Ammon's horn (tissue), 1 donor: ENCODE measurements at regions not wholly inside any gene's neighbourhood (a gene's known extent, or its start where the extent isn't known, plus 50 kb on each side); places are given as distances from the start of the nearest gene placed in this dataset.
"Not testable (repeated sequence)": the region's sequence is repeated elsewhere in the genome, so short reads cannot be mapped to it uniquely, and the experiment has no call there.

ENCODE experiments used
- DNase-seq: peaks from one replicate; pipeline ENCODE4 v3.0.0-alpha.2; 2016; ENCODE audit warnings: low spot score

DNA sequence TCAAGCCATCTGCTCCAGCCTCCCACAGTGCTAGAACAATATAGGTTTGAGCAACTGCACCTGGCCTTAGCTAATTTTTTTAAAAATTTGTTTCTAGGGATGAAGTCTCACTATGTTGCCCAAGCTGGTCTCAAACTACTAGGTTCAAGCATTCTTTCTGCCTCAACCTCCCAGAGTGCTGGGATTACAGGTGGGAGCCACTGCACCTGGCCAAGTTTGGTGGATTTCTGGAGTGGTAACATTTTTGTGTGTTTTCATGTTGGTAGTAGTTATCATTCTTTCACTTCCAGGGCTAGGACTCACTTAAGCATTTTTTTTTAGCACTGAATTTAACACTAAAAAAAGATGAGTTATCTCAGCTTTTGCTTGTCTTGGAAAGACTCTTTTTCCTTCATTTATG lies 328.0 kb upstream of the RGS6 start:
- DNase-seq = no peak

DNA sequence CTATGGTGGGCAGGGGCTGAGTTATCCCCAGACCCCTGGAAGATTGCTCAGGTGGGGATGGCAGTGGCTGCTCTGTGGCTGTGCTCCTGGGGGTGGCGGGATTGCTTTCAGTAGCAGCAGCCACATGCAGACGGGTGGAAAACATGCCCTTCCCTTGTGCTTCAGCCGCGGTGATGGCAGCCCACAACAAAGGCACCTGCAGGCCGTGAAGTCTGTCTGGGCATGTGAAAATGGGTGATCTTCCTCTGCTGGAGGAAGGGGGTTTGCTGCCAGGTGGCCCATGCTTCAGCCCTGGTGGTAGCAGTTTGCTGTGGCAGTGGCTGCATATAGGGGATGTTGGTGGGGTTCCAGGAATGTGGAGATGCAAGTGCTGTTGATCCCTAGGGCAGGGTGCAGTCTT lies 326.2 kb upstream of the RGS6 start:
- DNase-seq = no peak

DNA sequence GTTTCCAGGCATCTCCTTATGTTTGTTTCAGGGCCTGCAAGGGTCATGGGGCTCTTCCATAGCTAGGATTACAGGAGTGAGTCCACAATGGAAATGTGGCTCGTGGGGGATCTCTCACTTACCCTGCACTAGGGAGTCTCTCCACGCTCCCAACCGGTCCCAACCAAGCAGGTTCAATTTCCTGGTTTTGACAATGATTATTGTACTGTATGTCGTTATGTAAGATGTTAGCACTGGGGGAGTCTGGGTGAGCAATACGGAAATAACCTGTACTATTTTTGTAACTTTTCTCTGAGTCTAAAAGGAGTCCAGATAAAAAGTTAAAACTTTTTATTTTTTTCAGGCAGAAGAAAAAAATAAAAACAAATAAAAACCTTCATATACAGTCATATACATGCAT lies 325.7 kb upstream of the RGS6 start:
- no peak for DNase-seq

DNA sequence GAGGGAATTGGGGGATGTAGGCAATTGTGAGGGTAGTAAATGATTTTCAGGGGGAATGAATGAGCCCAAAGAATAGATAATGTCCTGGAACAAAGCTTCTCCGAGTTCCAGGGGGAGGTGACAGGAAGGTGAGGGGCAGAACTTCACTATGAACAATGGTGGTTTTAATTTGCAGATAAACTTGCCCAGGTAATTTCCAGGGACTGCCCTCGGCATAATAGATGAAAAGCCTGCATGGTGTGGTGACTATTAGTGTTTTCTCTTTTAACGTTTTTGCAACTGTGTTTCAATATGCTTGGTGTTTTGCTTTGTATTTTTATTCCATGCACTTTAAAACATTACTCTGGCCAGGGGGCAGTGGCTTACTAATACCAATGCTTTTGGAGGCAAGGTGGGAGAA lies 325.2 kb upstream of the RGS6 start:
- no peak for DNase-seq

DNA sequence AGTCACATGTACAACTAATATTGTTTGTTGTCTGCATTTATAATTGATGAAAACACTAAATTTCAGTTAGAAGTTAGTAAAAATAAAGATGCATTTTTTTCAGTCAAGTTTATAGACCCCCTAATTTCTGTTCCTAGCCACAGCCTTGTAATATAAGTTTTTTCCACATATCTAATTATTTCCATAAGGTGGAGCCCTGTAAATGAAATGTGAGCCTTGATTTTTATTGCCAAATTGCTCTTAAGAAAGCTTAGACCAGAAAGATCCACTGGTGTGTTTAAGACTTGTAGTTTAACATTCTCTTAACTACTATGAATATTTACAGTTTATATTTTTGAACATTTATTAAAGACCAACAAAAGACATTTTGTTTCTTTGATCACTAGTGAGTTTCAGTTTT lies 322.1 kb upstream of the RGS6 start:
- no peak for DNase-seq

DNA sequence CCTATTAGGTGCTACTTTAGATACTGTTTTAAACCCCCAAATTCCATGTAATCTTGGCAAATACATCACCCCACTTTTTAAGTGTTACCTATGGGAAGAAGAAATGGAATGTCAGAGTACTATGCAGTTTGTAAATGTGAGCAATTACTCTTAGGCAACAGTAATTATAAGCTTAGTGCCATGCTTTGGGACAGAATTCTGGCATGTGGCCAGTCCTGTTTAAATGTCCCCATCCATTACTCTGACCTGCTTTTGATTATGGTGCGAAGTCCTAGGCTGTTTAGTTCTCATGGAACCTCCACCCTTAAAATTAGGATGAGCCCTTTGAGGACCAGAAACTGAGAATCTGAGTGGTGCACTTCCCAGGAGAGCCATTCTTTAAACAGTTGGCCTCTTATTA lies 321.4 kb upstream of the RGS6 start:
- DNase-seq = no peak

DNA sequence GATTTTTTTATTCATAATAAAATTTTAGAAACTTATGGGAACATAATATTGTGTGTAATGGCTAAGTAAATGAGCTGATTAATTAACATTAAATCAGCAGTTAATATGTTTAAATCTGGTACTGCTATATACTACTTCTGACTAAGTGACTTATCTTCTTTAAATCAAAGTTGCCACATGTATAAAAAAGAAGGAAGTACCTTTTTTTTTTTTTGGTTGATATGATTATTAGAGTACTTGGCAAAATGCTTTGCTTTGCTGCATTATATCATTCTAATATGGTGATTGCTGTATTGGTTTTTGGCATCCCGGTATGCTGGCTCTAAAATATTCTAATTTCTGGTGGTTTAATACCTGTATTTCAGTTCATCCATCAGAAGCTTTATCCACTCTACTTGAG lies 319.1 kb upstream of the RGS6 start:
- DNase-seq = no peak

DNA sequence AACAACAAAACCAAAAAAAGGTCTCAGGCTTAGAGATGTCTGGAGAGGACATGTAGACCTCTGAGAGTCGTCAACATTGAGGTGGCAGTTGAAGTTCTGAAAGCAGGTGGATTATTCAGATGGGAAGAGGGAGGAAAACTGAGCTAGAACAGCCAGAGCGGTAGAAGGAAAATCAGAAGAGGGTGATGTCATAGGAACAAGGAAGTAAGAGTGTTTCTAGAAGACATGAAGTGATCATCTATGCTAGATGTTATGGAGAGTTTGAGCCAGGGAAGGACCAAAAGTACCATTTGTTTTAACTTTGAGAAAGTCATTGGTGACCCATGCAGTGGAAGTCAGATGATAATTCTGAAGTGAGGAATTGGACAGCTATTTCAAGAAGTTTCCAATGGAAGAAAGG lies 316.2 kb upstream of the RGS6 start:
- no peak for DNase-seq

DNA sequence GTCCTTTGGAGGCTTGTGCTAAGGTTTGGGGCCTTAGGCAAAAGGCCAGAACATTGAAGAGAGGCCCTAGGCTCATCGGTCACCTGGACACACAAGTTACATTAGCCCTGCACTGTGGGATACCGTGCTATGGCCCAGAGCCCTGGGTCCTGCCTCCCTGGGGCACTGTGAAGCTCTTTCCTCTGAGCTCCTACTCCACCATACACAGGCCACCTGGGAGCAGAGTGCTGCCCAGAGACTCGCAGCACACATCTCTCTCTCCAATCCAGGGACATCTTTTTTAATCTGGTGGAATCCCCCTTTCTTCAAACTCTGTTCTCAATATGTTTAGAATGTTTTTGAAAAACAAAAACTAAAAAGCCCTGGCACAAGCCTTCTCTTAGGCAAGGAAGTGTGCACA lies 314.2 kb upstream of the RGS6 start:
- DNase-seq = no peak

DNA sequence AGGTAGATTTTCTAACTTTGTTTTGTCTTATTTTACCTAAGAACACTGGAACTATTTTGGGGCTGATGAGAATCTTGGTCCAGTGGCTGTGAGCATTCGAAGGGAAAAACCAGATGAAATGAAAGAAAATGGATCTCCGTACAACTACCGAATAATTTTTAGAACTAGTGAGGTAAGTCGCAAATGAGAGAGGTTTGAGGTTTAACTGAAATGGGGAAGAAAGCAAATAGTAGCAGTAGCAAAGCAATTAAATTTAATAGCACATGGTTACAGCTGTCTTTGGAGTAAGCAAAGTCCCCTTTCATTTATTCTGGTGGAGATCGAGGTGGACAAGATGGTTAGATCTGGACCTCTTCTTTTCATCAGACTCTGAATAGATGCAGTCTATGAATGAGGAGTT lies 313.5 kb upstream of the RGS6 start:
- no peak for DNase-seq

DNA sequence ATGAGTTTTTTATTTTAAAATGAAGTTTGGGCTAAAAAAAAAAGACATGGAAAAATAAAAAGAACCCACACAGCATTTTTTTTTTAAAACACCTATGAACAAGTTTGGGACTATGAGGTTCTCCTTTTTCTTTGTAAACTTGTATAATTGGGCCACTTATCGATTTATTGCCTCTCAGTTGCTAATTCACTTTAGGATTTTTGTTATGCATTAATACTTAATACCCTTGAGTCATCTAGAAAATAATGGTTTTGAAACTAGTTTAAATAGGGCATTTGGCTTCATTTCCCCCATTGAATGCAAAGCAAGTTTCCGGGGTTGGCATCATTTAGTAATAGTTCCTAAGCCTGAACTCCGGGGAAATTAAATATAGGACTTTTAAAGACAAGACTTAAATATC lies 312.8 kb upstream of the RGS6 start:
- no peak for DNase-seq

DNA sequence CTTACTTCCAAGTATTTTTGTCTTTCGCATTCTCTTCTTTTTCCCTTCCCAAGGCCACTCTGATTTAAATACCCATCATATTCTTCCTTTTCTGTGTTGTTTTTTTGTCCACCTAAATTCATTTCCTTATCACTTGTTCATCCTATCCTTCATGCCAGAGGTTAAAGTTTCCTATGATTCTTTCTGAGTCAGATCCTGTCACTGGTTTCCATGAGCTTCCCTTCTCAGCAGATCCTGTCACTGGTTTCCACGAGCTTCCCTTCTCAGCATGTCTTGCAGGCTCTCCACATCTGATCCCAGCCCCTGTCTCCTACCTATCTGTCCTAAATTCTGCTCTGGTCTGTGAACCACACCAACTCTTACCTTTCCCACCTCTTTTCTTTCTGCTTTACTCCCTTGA lies 311.8 kb upstream of the RGS6 start:
- DNase-seq = no peak

DNA sequence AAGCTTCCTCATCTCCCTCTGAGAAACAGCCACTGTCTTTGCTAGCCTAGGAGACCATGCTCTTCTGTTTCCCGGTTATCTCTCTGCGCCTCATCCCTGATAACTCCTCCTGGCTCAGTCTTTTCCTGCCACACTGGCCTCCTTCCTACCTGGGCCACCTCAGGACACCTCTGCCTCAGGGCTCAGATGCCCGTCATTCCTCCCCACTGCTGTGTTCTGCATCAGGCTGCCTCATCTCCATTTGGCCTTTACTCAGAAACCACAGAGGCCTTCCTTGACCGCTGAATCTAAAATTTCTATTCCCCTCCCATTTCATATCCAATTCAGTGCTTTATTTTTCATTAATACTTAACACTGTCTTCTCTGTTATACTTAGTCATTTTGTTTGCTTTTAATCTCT lies 311.0 kb upstream of the RGS6 start:
- no peak for DNase-seq

DNA sequence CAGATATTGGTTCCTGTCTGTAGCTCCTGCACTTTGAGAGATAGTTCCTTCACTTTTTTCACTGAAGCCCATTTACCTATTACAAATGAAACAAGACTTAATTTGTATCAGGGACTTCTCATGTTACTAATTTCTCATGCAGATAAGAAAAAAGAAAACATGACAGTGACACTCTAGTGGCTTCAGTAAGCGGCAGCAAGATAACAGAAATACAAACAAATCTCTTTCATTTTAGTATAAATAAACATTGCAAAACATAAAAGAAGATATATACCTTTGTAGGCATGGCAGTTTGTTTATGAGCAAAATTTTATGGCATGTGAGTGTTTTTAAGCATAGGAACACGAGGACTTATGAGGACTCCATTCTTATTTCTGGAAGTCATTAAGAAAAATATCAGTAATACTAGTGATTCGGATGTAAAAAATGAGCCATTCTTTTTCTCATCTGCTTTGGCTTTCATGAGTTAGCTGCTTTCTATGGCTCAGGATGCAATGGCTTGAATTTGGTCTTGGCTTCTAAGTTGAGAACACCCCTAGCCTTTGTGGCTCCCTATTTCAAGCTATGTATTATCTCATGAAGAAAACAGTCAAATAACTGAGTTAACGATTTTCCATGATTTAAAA lies 310.1 kb upstream of the RGS6 start:
- DNase-seq = no peak

DNA sequence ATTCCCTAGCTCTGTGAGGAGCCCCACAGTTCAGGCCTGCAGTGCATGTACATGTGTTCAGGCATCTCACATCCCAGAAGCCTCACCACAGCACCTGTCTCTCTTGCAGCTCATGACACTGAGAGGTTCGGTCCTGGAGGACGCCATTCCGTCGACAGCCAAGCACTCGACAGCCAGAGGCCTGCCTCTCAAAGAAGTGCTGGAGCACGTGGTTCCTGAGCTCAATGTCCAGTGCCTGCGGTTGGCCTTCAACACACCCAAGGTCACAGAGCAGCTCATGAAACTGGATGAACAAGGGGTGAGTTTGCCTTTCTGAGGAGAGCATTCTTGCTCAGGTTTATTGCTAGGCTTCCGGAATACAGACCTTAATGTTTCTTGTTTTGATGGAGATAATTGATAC lies 308.3 kb upstream of the RGS6 start:
- DNase-seq = no peak

DNA sequence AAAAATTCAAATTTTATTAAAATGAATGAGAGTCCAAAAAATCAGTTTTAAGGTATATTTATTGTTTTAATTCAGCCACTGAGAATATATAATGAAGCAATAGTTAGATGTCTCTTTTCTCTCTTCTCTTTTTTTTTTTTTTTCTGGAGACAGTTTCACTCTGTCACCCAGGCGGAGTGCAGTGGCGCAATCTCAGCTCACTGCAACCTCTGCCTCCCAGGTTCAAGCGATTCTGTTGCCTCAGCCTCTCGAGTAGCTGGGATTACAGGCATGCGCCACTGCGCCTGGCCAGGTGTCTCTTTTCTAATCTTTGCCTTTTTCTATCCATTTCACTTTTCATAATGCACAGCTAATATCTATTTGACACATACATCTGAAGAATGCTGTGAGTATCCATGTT lies 307.1 kb upstream of the RGS6 start:
- no peak for DNase-seq

DNA sequence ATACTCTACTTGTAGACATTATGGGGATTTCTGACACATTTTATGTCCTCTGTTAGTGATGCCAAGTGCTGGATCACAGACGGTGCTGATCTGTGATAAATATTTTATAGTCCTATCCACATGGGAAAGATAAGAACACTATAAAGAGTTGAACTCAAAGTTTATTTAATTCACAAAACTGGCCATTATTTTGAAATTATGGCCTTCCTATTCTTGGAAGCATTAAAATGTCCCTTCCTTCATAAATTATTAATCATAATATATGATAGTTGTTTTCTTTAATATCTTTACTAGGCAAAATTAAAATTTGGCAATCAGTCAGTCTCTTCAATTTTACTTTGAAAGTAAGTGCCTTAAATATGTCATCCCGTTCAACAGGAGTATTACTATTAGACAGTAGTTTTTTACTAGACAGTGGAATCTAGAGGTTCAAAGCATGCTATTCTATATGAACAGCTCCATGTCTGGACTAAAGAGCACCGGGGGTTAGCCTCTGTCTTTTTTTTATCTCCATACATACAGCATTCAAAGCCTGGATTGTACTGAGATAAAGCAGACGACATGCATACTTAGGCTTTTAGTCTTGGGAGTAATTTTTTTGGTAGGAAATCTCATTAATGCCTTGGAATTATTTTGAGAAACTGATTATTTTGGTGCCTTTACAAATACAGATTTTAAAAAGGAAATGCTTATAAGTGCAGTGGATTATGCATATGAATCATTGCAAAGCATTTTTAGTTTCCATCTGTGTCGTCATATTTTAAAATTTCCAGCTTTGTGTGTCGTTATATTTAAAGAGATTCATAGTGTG lies 306.1 kb upstream of the RGS6 start:
- no peak for DNase-seq

DNA sequence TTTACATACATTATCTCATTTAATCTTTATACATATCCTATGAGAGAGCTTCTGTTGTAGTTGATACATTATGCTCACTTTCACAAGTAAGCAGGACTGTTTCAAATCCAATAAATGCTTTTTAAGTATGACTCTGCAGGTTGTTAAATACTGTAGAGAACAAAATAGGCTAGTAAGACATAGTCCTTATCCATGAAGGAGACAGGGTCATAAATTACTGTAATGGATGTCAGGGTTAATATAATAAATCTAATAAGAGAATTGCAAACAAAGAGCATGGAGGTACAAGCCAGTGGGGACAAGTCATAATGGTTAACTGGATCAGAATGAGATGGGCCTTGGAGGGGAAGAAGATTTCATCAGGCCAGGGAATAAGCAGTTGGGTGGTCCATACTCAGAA lies 303.8 kb upstream of the RGS6 start:
- DNase-seq = no peak

DNA sequence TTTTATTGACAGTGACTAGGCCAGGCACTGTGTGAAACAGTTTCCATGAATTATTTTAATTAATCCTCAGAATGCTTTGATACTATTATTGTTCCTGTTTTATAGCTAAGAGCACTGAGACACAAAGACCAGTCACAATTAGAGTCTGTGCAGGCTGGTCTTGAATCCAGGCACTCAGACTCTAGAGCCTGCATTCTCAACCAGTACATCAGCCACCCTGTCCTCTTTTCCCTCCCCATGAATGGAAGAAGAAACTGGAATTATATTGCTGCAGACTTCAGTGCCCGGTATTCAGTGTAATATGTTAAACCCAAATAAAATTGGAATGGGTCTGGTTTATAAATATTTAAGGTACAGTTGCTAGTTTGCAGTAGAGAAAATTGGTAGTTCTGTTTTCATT lies 303.0 kb upstream of the RGS6 start:
- DNase-seq = no peak

DNA sequence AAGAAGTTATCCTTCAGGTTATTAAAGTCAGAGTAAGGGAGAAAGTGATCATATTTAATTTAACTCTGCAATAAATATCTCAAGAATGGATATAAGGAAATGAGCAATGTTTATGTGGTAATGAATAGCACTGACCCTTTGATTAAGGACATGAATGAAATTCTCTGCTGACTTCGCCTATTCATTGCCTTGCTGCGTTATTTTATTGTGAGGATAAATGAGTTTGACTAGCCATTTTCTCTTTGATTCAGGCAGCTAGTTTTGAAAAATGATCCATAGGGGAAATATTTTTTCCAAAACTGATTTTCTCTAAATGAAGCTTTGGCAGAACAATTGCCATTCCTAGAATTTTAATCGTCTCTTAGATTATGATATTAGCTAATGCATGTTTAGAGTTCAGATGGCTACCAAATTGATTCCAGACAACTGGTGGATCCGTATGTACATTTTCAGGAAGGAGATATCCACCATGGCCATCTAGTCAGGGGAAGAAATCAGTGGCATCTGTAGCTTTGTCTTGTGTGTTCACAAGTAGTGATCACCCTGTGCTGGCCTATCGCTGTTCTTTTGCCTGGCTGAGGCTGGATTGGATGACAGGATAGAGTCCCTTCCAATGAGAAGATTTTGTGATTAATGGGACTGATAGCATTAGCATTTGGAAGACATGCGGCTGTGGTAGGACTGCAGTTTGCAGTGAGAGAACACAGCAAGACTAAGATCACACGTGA lies 302.3 kb upstream of the RGS6 start:
- DNase-seq = no peak

DNA sequence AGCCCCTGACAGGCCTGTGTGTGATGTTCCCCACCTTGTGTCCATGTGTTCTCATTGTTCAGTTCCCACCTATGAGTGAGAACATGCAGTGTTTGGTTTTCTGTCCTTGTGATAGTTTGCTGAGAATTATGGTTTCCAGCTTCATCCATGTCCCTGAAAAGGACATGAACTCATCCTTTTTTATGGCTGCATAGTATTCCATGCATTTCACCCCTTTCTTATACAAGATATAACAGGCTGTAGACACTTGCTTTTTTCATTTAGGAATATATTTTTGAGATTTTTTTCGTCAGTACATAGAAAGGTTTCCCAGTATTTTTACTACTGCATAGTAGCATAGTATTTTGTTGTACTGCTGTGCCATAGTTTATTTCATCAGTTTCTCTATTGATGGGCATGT lies 301.2 kb upstream of the RGS6 start:
- DNase-seq = not testable (repeated sequence)

DNA sequence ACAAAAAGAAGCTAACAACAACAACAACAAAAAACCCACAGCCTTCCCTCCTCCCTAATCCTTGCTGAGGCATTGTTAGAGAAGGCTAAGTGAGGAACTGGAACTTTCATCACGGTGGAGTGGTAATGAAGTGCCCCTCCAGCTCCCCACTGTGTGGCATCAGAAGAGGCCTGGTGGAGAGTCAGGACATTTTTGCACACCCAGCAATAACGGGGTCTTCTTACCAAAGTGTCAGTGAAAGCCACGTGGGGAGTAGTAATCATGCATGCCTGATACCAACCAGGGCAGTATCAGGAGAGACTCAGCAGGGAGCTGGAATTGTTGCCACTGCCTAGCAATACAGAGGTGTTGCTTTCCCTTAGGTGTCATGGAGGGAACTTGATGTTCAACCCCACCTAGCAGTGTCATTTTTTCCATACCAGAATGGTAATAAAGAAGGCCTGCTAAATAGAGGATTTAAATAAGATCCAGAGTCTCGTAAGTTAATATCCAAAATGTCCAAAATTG lies 299.7 kb upstream of the RGS6 start:
- no peak for DNase-seq

DNA sequence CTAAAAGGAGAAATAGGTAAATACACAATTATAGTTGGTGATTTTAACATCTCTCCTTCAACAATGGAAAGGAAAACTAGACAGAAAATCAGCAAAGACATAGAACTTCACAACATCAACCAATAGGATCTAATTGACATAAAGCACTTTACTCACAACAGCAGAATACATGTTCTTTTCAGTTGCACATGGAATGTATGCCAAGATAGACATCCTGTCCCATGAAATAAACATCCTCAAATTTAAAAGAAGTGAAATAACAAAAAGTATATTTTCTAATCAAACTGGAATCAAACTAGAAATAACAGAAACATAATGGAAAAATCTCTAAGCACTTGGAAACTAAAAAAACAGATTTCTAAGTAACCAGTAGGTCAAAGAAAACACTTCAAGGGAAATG lies 296.2 kb upstream of the RGS6 start:
- no peak for DNase-seq
